NB4 (cell line): ENCODE measurements at regions not wholly inside any gene's neighbourhood (a gene's known extent, or its start where the extent isn't known, plus 50 kb on each side); places are given as distances from the start of the nearest gene placed in this dataset.

Source experiments
- DNase-seq: peaks from one replicate; pipeline ENCODE4 v3.0.0; 2010; ENCODE audit warnings: low read depth
- H3K4me3 ChIP-seq: one replicate; pipeline ENCODE4 v1.5.1; 2011; ENCODE audit warnings: mild to moderate bottlenecking, low read depth, low read length, moderate library complexity
- MYC ChIP-seq: IDR thresholded peaks from 2 replicates; pipeline ENCODE4 v1.6.1; 2011; ENCODE audit warnings: low read depth, low read length
- POLR2A ChIP-seq: IDR thresholded peaks from 2 replicates; pipeline ENCODE4 v1.6.1; 2011; ENCODE audit warnings: mild to moderate bottlenecking; ENCODE audit not compliant: insufficient read length; ENCODE audit errors: extremely low read depth
- TF ChIP-seq, protein P1 (sequence below): IDR thresholded peaks from 2 replicates; pipeline ENCODE4 v1.6.1; 2011; ENCODE audit warnings: low read depth, low read length
- TF ChIP-seq, protein P2 (sequence below): IDR thresholded peaks from one replicate; pipeline ENCODE4 v1.5.1; 2012; ENCODE audit warnings: low read depth, low read length

DNA sequence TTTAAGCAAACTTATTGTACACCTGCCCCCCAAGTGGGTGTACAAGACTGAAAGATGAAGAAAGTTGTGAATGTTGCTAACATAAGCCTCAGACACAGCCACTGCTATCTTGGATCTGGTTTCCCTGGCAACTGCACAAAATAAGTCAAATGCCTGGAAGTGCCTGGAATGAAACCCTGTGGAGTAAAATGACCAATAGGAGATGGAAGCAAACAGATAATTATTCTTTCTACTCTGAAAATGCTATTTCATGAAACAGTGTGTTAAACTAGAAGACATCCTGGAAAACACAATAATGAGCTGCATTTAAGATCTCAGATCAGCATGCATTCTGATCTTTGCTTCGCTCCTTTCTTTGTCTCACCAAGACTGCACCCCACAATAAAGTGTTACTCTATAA, 1016.0 kb downstream of the ARAP2 start:
- DNase-seq, result no peak
- TF ChIP-seq, protein P1, sequence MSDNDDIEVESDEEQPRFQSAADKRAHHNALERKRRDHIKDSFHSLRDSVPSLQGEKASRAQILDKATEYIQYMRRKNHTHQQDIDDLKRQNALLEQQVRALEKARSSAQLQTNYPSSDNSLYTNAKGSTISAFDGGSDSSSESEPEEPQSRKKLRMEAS, result no peak
- TF ChIP-seq, protein P2, sequence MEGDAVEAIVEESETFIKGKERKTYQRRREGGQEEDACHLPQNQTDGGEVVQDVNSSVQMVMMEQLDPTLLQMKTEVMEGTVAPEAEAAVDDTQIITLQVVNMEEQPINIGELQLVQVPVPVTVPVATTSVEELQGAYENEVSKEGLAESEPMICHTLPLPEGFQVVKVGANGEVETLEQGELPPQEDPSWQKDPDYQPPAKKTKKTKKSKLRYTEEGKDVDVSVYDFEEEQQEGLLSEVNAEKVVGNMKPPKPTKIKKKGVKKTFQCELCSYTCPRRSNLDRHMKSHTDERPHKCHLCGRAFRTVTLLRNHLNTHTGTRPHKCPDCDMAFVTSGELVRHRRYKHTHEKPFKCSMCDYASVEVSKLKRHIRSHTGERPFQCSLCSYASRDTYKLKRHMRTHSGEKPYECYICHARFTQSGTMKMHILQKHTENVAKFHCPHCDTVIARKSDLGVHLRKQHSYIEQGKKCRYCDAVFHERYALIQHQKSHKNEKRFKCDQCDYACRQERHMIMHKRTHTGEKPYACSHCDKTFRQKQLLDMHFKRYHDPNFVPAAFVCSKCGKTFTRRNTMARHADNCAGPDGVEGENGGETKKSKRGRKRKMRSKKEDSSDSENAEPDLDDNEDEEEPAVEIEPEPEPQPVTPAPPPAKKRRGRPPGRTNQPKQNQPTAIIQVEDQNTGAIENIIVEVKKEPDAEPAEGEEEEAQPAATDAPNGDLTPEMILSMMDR, result no peak
- TF ChIP-seq MYC (no peak), POLR2A (no peak)
- no peak overlapping the region for H3K4me3 ChIP-seq

GRCh38 chr4:35229021-35229420, 1015.3 kb downstream of the ARAP2 start:
- no peak overlapping the region for H3K4me3 ChIP-seq
- DNase-seq, result no peak
- TF ChIP-seq, protein P2, result no peak
- TF ChIP-seq, protein P1, result no peak
- TF ChIP-seq POLR2A (no peak), MYC (no peak)

GRCh38 chr4:35237924-35238323, 1006.4 kb downstream of the ARAP2 start:
- no peak overlapping the region for H3K4me3 ChIP-seq
- no peak for TF ChIP-seq MYC
- no peak for TF ChIP-seq POLR2A
- TF ChIP-seq, protein P2, result no peak
- TF ChIP-seq, protein P1, result no peak
- DNase-seq, result no peak

- TF ChIP-seq MYC (no peak), POLR2A (no peak)
- TF ChIP-seq, protein P2, result no peak
- TF ChIP-seq, protein P1, result no peak
- no peak overlapping the region for H3K4me3 ChIP-seq
- no peak for DNase-seq
These were observed 1005.5 kb downstream of the ARAP2 start for GRCh38 chr4:35238793-35239192.

- no peak for DNase-seq
- no peak overlapping the region for H3K4me3 ChIP-seq
- TF ChIP-seq MYC (no peak), POLR2A (no peak)
- TF ChIP-seq, protein P1, result no peak
- TF ChIP-seq, protein P2, result no peak
These were observed 997.8 kb downstream of the ARAP2 start for GRCh38 chr4:35246493-35246892.

GRCh38 chr4:35247047-35247446, 997.3 kb downstream of the ARAP2 start:
- no peak overlapping the region for H3K4me3 ChIP-seq
- TF ChIP-seq, protein P2, result no peak
- DNase-seq, result no peak
